Esophagus squamous epithelium (tissue), 4 donors: ENCODE measurements at regions not wholly inside any gene's neighbourhood (a gene's known extent, or its start where the extent isn't known, plus 50 kb on each side); places are given as distances from the start of the nearest gene placed in this dataset.

Experiments used
- POLR2A ChIP-seq, 4 donors: fragments of 450-650 bp; IDR thresholded peaks; one replicate each; pipeline ENCODE4 v1.6.1; 2017; ENCODE audit warnings: antibody characterized with exemption in 4 of 4, mild to moderate bottlenecking in 4 of 4, moderate library complexity in 3 of 4
- TF ChIP-seq, protein P1 (sequence below), 6 experiments: fragments of 450-650 bp in 4 of 6; fragments of 200-600 bp in 2 of 6; sonication (generic) in 2 of 6; IDR thresholded peaks; one replicate each; pipeline ENCODE4 v1.5.1; 2016 to 2019; ENCODE audit warnings: antibody characterized with exemption in 6 of 6, mild to moderate bottlenecking in 4 of 6, moderate library complexity in 4 of 6

GRCh38 chr5:105230516-105231157, 1668.0 kb upstream of the NUDT12 start:
- TF ChIP-seq, protein P1, sequence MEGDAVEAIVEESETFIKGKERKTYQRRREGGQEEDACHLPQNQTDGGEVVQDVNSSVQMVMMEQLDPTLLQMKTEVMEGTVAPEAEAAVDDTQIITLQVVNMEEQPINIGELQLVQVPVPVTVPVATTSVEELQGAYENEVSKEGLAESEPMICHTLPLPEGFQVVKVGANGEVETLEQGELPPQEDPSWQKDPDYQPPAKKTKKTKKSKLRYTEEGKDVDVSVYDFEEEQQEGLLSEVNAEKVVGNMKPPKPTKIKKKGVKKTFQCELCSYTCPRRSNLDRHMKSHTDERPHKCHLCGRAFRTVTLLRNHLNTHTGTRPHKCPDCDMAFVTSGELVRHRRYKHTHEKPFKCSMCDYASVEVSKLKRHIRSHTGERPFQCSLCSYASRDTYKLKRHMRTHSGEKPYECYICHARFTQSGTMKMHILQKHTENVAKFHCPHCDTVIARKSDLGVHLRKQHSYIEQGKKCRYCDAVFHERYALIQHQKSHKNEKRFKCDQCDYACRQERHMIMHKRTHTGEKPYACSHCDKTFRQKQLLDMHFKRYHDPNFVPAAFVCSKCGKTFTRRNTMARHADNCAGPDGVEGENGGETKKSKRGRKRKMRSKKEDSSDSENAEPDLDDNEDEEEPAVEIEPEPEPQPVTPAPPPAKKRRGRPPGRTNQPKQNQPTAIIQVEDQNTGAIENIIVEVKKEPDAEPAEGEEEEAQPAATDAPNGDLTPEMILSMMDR (IDR thresholded peaks at IDR 0.05) = no peak
- TF ChIP-seq POLR2A (IDR thresholded peaks at IDR 0.05) = no peak
